GM18873 (cell line): ENCODE measurements at regions not wholly inside any gene's neighbourhood (a gene's known extent, or its start where the extent isn't known, plus 50 kb on each side); places are given as distances from the start of the nearest gene placed in this dataset.
A peak's percentile ranks its signal among the peaks of the same experiment; 100 is the strongest.

Experiments used
- ATAC-seq: cut with Tn5 transposase; IDR thresholded peaks from one replicate; pipeline ENCODE4 v1.9.1; 2021; ENCODE audit warnings: mild to moderate bottlenecking, moderate library complexity, moderate number of reproducible peaks; ENCODE audit not compliant: unreplicated experiment, low FRiP score

GRCh38 chr5:10854506-10855277 is 93.7 kb upstream of the DAP start:
- no peak for ATAC-seq

GRCh38 chr5:10853154-10853553 is 92.1 kb upstream of the DAP start:
- ATAC-seq: no peak

- ATAC-seq: no peak
Measured at GRCh38 chr5:10849278-10849677, 88.2 kb upstream of the DAP start.

- no peak for ATAC-seq
Measured at GRCh38 chr5:10844016-10844415, 83.0 kb upstream of the DAP start.

- no peak for ATAC-seq
Measured at GRCh38 chr5:10842823-10843222, 81.8 kb upstream of the DAP start.

GRCh38 chr5:10839916-10840599 is 79.0 kb upstream of the DAP start:
- no peak for ATAC-seq

- ATAC-seq: no peak
Measured at GRCh38 chr5:10839118-10839517, 78.1 kb upstream of the DAP start.

- ATAC-seq: peak; percentile 58
Measured at GRCh38 chr5:10838038-10838437, 77.0 kb upstream of the DAP start.

GRCh38 chr5:10836986-10837385 is 76.0 kb upstream of the DAP start:
- ATAC-seq: no peak

- ATAC-seq: no peak
Measured at GRCh38 chr5:10834695-10835094, 73.7 kb upstream of the DAP start.

- ATAC-seq: no peak
Measured at GRCh38 chr5:10832987-10833386, 72.0 kb upstream of the DAP start.

GRCh38 chr5:10832421-10832820 is 71.4 kb upstream of the DAP start:
- no peak for ATAC-seq

GRCh38 chr5:10831419-10831818 is 70.4 kb upstream of the DAP start:
- no peak for ATAC-seq

- no peak for ATAC-seq
Measured at GRCh38 chr5:10828241-10828640, 67.2 kb upstream of the DAP start.

- ATAC-seq: no peak
Measured at GRCh38 chr5:10827571-10827970, 66.5 kb upstream of the DAP start.

- ATAC-seq: no peak
Measured at GRCh38 chr5:10826971-10827370, 65.9 kb upstream of the DAP start.

- peak; percentile 88 for ATAC-seq
Measured at GRCh38 chr5:10825897-10826644, 65.0 kb upstream of the DAP start.

- no peak for ATAC-seq
Measured at GRCh38 chr5:10812218-10812617, 51.2 kb upstream of the DAP start.
